HEK293 (cell line): ENCODE measurements at regions not wholly inside any gene's neighbourhood (a gene's known extent, or its start where the extent isn't known, plus 50 kb on each side); places are given as distances from the start of the nearest gene placed in this dataset.

ENCODE experiments used
- CTCF ChIA-PET: fragments of 350-600 bp; formaldehyde crosslinking; extraction: SDS; loops from one replicate; lab custom pipeline; 2021; ENCODE audit warnings: antibody characterized with exemption; lab: Yijun Ruan, JAX
- POLR2A ChIA-PET: fragments of 300-600 bp; formaldehyde crosslinking; extraction: SDS; loops from one replicate; lab custom pipeline; 2020; ENCODE audit warnings: antibody characterized with exemption, inconsistent platforms; lab: Yijun Ruan, JAX
- H3K27ac ChIP-seq: fragments of 200-500 bp; sonication (Bioruptor generic); 2 replicates; pipeline ENCODE4 v1.5.1; 2014; ENCODE audit warnings: low read depth, low read length, control low read depth, inconsistent platforms; ENCODE audit errors: extremely low read depth
- H3K36me3 ChIP-seq, 2 experiments: fragments of 200-500 bp in 1 of 2; sonication (Bioruptor generic) in 1 of 2; 1 replicate in 1 of 2; 2 replicates in 1 of 2; pipeline ENCODE4 v1.5.1; 2014 to 2017; ENCODE audit warnings: inconsistent platforms in 2 of 2, low read length in 2 of 2; ENCODE audit not compliant: control insufficient read depth in 2 of 2, insufficient read depth in 1 of 2
- H3K4me1 ChIP-seq: fragments of 200-500 bp; sonication (Bioruptor generic); 2 replicates; pipeline ENCODE4 v1.5.1; 2014; ENCODE audit warnings: mild to moderate bottlenecking, low read length, inconsistent platforms; ENCODE audit not compliant: control insufficient read depth, insufficient read depth
- H3K4me3 ChIP-seq: 2 replicates; pipeline ENCODE4 v1.5.1; 2011; ENCODE audit warnings: low read depth, mild to moderate bottlenecking, control low read depth, low read length, moderate library complexity
- H3K9me3 ChIP-seq: fragments of 200-500 bp; sonication (Bioruptor generic); 2 replicates; pipeline ENCODE4 v1.5.1; 2014; ENCODE audit warnings: low read depth, low read length, inconsistent platforms; ENCODE audit not compliant: control insufficient read depth, insufficient read depth
- HOXC10 ChIP-seq: sonication (generic); formaldehyde crosslinking; IDR thresholded peaks from 2 replicates; pipeline ENCODE4 v1.8.1; 2023; ENCODE audit warnings: mild to moderate bottlenecking, missing genetic modification reagents
- KLF1 ChIP-seq: fragments of 450-650 bp; formaldehyde crosslinking; IDR thresholded peaks from 2 replicates; pipeline ENCODE4 v1.5.1; 2016; ENCODE audit warnings: missing biosample characterization, missing genetic modification characterization
- KLF10 ChIP-seq: fragments of 450-650 bp; IDR thresholded peaks from 2 replicates; pipeline ENCODE4 v1.5.1; 2018; ENCODE audit warnings: missing biosample characterization, mild to moderate bottlenecking, missing genetic modification characterization
- MZF1 ChIP-seq: fragments of 450-650 bp; formaldehyde crosslinking; IDR thresholded peaks from 2 replicates; pipeline ENCODE4 v1.5.1; 2017; ENCODE audit warnings: missing biosample characterization, missing genetic modification characterization, borderline replicate concordance
- SCRT1 ChIP-seq: fragments of 450-650 bp; formaldehyde crosslinking; IDR thresholded peaks from 2 replicates; pipeline ENCODE4 v1.5.1; 2016; ENCODE audit warnings: missing biosample characterization, missing genetic modification characterization, borderline replicate concordance
- SP7 ChIP-seq: fragments of 450-650 bp; formaldehyde crosslinking; IDR thresholded peaks from 2 replicates; pipeline ENCODE4 v1.5.1; 2016; ENCODE audit warnings: missing biosample characterization, missing genetic modification characterization
- YY2 ChIP-seq: fragments of 450-650 bp; formaldehyde crosslinking; IDR thresholded peaks from 2 replicates; pipeline ENCODE4 v1.5.1; 2016; ENCODE audit warnings: missing biosample characterization, missing genetic modification characterization
- ZFP37 ChIP-seq: fragments of 450-650 bp; formaldehyde crosslinking; IDR thresholded peaks from 2 replicates; pipeline ENCODE4 v1.5.1; 2016; ENCODE audit warnings: missing biosample characterization, missing genetic modification characterization
- ZIC2 ChIP-seq: fragments of 450-650 bp; formaldehyde crosslinking; IDR thresholded peaks from 2 replicates; pipeline ENCODE4 v1.5.1; 2016; ENCODE audit warnings: missing biosample characterization, missing genetic modification characterization
- ZNF433 ChIP-seq: fragments of 450-650 bp; formaldehyde crosslinking; IDR thresholded peaks from 2 replicates; pipeline ENCODE4 v1.5.1; 2016; ENCODE audit warnings: missing biosample characterization, missing genetic modification characterization, low read depth
- ZNF514 ChIP-seq: fragments of 450-650 bp; formaldehyde crosslinking; IDR thresholded peaks from 2 replicates; pipeline ENCODE4 v1.5.1; 2016; ENCODE audit warnings: missing biosample characterization, missing genetic modification characterization
- ZNF548 ChIP-seq: fragments of 450-650 bp; formaldehyde crosslinking; IDR thresholded peaks from 2 replicates; pipeline ENCODE4 v1.5.1; 2016; ENCODE audit warnings: missing biosample characterization, missing genetic modification characterization
- ZNF555 ChIP-seq: fragments of 450-650 bp; formaldehyde crosslinking; conservative IDR thresholded peaks from 2 replicates; pipeline ENCODE4 v1.5.1; 2017; ENCODE audit warnings: missing biosample characterization, mild to moderate bottlenecking, missing genetic modification characterization, inconsistent platforms
- ZNF558 ChIP-seq: fragments of 450-650 bp; formaldehyde crosslinking; IDR thresholded peaks from 2 replicates; pipeline ENCODE4 v1.5.1; 2016; ENCODE audit warnings: missing biosample characterization, missing genetic modification characterization
- ZNF561 ChIP-seq: fragments of 450-650 bp; IDR thresholded peaks from 2 replicates; pipeline ENCODE4 v1.5.1; 2018; ENCODE audit warnings: missing biosample characterization, missing genetic modification characterization, borderline replicate concordance
- ZNF596 ChIP-seq: fragments of 450-650 bp; IDR thresholded peaks from 2 replicates; pipeline ENCODE4 v1.5.0; 2018; ENCODE audit warnings: missing biosample characterization, mild to moderate bottlenecking, missing genetic modification characterization, moderate library complexity
- ZNF610 ChIP-seq: fragments of 450-650 bp; formaldehyde crosslinking; IDR thresholded peaks from 2 replicates; pipeline ENCODE4 v1.5.1; 2016; ENCODE audit warnings: missing biosample characterization, missing genetic modification characterization, borderline replicate concordance
- ZNF623 ChIP-seq: fragments of 450-650 bp; formaldehyde crosslinking; IDR thresholded peaks from 2 replicates; pipeline ENCODE4 v1.5.1; 2016; ENCODE audit warnings: missing biosample characterization, missing genetic modification characterization
- ZNF677 ChIP-seq: fragments of 450-650 bp; IDR thresholded peaks from 2 replicates; pipeline ENCODE4 v1.5.0; 2018; ENCODE audit warnings: missing biosample characterization, mild to moderate bottlenecking, missing genetic modification characterization, moderate library complexity
- ZNF747 ChIP-seq: fragments of 450-650 bp; formaldehyde crosslinking; IDR thresholded peaks from 2 replicates; pipeline ENCODE4 v1.5.1; 2016; ENCODE audit warnings: missing biosample characterization, missing genetic modification characterization
- ZXDB ChIP-seq: fragments of 450-650 bp; formaldehyde crosslinking; IDR thresholded peaks from 2 replicates; pipeline ENCODE4 v1.5.1; 2016; ENCODE audit warnings: missing biosample characterization, missing genetic modification characterization
- TF ChIP-seq, protein P1 (sequence below): fragments of 450-650 bp; formaldehyde crosslinking; IDR thresholded peaks from 2 replicates; pipeline ENCODE4 v1.5.1; 2016; ENCODE audit warnings: missing biosample characterization, missing genetic modification characterization
- TF ChIP-seq, protein P2 (sequence below): fragments of 450-650 bp; formaldehyde crosslinking; IDR thresholded peaks from 2 replicates; pipeline ENCODE4 v1.5.1; 2017; ENCODE audit warnings: missing biosample characterization, missing genetic modification characterization
- TF ChIP-seq, protein P3 (sequence below): fragments of 450-650 bp; formaldehyde crosslinking; IDR thresholded peaks from 2 replicates; pipeline ENCODE4 v1.5.1; 2016; ENCODE audit warnings: missing biosample characterization, missing genetic modification characterization
- TF ChIP-seq, protein P4 (sequence below): sonication (generic); formaldehyde crosslinking; IDR thresholded peaks from 2 replicates; pipeline ENCODE4 v1.8.1; 2022; ENCODE audit warnings: mild to moderate bottlenecking, moderate library complexity, missing genetic modification reagents
- TF ChIP-seq, protein P5 (sequence below): fragments of 450-650 bp; formaldehyde crosslinking; IDR thresholded peaks from 2 replicates; pipeline ENCODE4 v1.5.1; 2017; ENCODE audit warnings: missing biosample characterization, missing genetic modification characterization

DNA sequence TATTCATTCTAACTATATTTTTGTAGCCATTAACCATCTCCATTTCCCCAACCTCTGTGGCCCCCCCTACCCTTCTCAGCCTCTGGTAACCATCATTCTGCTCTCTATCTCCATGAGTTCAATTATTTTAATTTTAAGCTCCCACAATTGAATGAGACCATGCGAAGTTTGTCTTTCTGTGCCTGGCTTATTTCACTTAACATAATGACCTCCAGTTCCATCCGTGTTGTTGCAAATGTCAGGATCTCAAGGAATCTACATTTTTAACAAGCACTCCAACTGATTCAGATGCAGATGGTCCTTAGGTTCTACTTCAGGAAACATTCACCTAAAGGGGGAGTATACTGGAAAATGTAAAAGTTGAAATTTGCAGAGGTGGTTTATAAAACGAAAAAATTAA lies 60.2 kb upstream of the PTPN12 start:
- no peak for TF ChIP-seq ZIC2 (tag by site-specific recombination)
- no peak for TF ChIP-seq ZNF677
- no peak for TF ChIP-seq SCRT1 (tag by site-specific recombination)
- H3K4me3 ChIP-seq: no peak overlapping the region
- ChIA-PET POLR2A (interaction anchor here (1.4 kb wide), 1 partner anchor 15 kb away, joined by 3 read pairs; no protein-coding TSS in a partner anchor), CTCF (interaction anchor here (0.6 kb wide), 1 partner anchor 74 kb away, joined by 3 read pairs; no protein-coding TSS in a partner anchor)
- H3K4me1 ChIP-seq: no peaks in the 10 kb centered on the region
- H3K9me3 ChIP-seq: no peaks in the 10 kb centered on the region
- no peaks in the 10 kb centered on the region for H3K36me3 ChIP-seq
- H3K27ac ChIP-seq: no peak overlapping the region

DNA sequence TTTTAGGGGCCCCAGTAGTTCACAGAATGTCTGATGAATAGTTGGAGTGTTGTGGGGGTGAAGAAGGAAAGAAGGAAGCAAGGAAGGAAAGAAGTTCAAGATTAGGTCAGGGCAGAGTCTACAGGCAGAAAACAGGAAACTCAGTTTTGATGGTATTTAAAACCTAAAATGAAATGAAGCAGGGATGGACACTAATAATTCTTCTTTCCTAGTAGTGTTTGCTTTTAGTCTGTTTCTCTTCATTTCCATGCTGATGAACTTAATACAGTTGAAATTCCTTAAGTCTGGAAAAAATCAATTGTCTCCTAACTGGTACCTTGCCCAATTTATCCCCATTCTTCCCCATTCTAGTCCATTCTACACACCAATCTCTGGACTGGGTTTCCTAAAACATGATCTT lies 59.0 kb upstream of the GSAP start:
- CTCF ChIA-PET: no interaction called here
- H3K9me3 ChIP-seq: no peaks in the 10 kb centered on the region
- no peak overlapping the region for H3K4me3 ChIP-seq
- H3K36me3 ChIP-seq: no peaks in the 10 kb centered on the region
- H3K4me1 ChIP-seq: no peaks in the 10 kb centered on the region
- TF ChIP-seq YY2 (tag by site-specific recombination): no peak
- no peak for TF ChIP-seq SP7
- TF ChIP-seq, protein P1, sequence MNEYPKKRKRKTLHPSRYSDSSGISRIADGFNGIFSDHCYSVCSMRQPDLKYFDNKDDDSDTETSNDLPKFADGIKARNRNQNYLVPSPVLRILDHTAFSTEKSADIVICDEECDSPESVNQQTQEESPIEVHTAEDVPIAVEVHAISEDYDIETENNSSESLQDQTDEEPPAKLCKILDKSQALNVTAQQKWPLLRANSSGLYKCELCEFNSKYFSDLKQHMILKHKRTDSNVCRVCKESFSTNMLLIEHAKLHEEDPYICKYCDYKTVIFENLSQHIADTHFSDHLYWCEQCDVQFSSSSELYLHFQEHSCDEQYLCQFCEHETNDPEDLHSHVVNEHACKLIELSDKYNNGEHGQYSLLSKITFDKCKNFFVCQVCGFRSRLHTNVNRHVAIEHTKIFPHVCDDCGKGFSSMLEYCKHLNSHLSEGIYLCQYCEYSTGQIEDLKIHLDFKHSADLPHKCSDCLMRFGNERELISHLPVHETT: no peak
- no peak for TF ChIP-seq ZNF623 (tag by site-specific recombination)
- TF ChIP-seq ZNF433: no peak
- no peak for TF ChIP-seq ZNF548 (tag by site-specific recombination)
- no peak for TF ChIP-seq HOXC10 (CRISPR knock-in tag)
- no peak for TF ChIP-seq ZNF514 (tag by site-specific recombination)
- TF ChIP-seq ZFP37 (tag by site-specific recombination): no peak
- TF ChIP-seq, protein P2, sequence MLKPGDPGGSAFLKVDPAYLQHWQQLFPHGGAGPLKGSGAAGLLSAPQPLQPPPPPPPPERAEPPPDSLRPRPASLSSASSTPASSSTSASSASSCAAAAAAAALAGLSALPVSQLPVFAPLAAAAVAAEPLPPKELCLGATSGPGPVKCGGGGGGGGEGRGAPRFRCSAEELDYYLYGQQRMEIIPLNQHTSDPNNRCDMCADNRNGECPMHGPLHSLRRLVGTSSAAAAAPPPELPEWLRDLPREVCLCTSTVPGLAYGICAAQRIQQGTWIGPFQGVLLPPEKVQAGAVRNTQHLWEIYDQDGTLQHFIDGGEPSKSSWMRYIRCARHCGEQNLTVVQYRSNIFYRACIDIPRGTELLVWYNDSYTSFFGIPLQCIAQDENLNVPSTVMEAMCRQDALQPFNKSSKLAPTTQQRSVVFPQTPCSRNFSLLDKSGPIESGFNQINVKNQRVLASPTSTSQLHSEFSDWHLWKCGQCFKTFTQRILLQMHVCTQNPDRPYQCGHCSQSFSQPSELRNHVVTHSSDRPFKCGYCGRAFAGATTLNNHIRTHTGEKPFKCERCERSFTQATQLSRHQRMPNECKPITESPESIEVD (tag by site-specific recombination): no peak
- no peak for TF ChIP-seq ZXDB
- TF ChIP-seq ZNF596 (tag by site-specific recombination): no peak
- no peak for TF ChIP-seq ZNF561
- TF ChIP-seq ZNF610 (tag by site-specific recombination): no peak
- TF ChIP-seq ZNF747 (tag by site-specific recombination): no peak
- no peak for TF ChIP-seq MZF1 (tag by site-specific recombination)
- TF ChIP-seq, all 188 proteins: peak for 0
- POLR2A ChIA-PET: no interaction called here
- no peak overlapping the region for H3K27ac ChIP-seq

DNA sequence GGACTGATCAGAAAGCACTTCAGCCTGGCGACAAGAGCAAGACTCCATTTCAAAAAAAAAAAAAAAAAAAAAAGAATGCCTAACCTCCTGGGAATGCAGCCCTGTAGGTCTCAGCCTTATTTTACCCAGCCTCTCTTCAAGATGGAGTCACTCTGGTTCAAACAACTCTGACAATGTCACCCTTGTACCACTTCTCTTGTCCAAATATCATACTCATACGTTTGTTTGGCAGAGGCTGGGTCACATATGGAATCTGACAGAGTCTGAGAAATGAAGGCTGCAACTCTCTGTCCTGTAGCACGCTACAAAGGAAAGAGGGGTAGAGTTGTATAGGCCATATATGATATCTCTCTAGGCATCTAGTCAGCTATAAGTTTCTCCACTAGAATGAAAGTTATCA lies 58.6 kb upstream of the GSAP start:
- Histone ChIP-seq H3K27ac (no peak overlapping the region), H3K4me1 (no peaks in the 10 kb centered on the region), H3K36me3 (no peaks in the 10 kb centered on the region), H3K9me3 (no peaks in the 10 kb centered on the region), H3K4me3 (no peak overlapping the region)
- ChIA-PET POLR2A (no interaction called here), CTCF (no interaction called here)
- no peak for TF ChIP-seq KLF1 (tag by site-specific recombination)
- no peak for TF ChIP-seq ZNF555 (tag by site-specific recombination)
- TF ChIP-seq, protein P3, sequence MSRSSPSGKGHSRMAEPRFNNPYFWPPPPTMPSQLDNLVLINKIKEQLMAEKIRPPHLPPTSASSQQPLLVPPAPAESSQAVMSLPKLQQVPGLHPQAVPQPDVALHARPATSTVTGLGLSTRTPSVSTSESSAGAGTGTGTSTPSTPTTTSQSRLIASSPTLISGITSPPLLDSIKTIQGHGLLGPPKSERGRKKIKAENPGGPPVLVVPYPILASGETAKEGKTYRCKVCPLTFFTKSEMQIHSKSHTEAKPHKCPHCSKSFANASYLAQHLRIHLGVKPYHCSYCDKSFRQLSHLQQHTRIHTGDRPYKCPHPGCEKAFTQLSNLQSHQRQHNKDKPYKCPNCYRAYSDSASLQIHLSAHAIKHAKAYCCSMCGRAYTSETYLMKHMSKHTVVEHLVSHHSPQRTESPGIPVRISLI (tag by site-specific recombination): no peak
- TF ChIP-seq ZNF558 (tag by site-specific recombination): no peak
- TF ChIP-seq KLF10 (tag by site-specific recombination): no peak
- TF ChIP-seq, protein P4, sequence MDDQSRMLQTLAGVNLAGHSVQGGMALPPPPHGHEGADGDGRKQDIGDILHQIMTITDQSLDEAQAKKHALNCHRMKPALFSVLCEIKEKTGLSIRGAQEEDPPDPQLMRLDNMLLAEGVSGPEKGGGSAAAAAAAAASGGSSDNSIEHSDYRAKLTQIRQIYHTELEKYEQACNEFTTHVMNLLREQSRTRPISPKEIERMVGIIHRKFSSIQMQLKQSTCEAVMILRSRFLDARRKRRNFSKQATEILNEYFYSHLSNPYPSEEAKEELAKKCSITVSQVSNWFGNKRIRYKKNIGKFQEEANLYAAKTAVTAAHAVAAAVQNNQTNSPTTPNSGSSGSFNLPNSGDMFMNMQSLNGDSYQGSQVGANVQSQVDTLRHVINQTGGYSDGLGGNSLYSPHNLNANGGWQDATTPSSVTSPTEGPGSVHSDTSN (CRISPR knock-in tag): no peak
- TF ChIP-seq, protein P5, sequence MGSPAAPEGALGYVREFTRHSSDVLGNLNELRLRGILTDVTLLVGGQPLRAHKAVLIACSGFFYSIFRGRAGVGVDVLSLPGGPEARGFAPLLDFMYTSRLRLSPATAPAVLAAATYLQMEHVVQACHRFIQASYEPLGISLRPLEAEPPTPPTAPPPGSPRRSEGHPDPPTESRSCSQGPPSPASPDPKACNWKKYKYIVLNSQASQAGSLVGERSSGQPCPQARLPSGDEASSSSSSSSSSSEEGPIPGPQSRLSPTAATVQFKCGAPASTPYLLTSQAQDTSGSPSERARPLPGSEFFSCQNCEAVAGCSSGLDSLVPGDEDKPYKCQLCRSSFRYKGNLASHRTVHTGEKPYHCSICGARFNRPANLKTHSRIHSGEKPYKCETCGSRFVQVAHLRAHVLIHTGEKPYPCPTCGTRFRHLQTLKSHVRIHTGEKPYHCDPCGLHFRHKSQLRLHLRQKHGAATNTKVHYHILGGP (tag by site-specific recombination): no peak
